NCI-H1417 (cell line): ENCODE measurements at regions not wholly inside any gene's neighbourhood (a gene's known extent, or its start where the extent isn't known, plus 50 kb on each side); places are given as distances from the start of the nearest gene placed in this dataset.

Experiments
- DNase-seq, 3 experiments: peaks; one replicate each; lab custom pipeline; 2025; lab: John Stamatoyannopoulos, UW

DNA sequence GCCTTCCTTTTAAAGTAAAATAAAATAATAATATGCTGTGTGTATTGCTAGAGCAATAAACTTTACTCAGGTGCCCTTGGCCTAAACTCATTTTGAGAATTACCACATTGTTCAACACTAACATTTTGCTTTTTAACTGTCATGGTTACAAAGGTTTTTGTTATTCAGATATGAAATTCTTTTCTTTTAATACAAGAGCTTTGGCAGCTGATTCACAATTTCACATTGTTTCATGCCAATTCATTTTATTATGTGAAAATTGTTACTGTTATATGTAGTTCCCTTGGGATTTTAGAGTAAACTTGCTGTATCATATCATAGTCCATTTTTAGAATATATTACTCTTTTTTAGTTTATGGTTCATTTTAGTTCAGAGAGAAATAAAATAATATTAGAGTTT lies 65.8 kb upstream of the ZNF804A start:
- no peak for DNase-seq

DNA sequence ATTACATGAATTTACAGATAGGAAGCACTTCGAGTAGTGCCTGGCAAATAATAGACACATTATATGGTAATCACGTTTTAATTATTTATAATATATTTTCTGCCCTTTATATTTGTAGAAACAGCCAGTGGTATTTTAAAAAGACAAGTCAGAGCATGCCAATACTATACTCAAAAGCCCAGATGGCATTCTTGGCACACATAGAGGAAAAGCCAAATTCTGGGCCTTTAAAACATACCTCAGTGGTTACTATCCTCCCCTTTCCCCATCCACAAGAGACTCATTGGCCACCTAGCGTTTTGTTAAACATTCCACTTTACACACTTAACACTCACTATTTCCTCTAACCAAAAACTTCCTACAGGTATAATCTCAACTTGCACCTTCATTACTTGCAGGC lies 63.3 kb upstream of the ZNF804A start:
- DNase-seq, result no peak

DNA sequence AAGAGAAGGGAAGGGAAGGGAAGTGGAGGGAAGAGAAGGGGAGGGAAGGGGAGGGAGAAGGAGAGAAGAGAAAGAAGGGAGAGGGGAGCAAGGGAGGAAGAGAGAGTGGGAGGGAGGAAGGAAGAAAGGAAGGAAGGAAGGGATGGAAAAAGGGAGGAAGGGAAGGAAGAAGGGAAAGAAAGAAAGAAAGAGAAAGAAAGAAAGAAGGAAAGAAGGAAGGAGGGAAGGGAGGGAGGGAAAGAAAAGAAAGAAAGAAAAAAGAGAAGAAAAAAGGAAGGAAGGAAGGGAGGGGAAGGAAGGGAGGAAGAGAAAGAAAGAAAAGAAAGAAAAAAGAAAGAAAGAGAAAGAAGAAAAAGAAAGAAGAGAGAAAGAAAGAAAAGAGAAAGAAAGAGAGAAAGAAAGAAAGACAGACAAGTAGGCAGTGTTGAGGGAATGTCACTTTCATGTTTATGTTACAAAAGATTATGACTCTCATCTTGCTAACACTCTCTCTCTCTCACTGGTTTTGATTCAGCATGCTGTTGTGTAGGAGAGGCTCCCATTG lies 58.0 kb upstream of the ZNF804A start:
- DNase-seq, result no peak

DNA sequence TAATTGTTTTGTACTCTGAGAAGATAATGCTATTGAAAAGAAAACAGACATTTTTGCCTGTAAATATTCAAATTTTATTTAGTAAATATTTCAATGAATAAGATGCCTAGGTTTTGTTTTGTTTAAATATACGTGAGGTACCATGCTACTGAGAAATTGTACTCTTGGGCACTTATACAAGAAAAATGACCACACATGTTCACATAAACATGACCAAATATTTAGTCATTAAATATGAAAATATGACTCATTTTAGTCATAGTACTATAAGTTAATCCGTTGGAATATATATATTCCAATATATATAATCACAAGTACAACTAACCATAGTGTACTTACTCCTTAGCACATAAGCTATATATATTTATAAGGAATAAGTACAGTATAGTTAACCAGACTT lies 56.7 kb upstream of the ZNF804A start:
- DNase-seq, result no peak

DNA sequence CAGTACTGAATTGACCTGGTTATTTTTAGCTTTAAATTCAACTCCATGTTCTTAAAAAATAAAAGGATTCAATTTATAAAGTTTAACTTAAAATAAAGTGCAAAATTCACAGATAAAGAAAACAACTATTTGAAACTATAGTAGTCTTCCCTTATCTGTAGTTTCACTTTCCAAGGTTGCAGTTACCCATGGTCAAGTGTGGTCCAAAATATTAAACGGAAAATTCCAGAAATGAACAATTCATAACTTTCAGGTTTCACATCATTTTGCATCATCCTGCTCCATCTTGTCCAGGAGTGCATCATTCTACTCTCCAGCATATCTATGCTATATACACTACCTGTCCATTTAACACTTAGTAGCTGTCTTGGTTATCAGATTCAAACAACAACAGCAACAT lies 54.5 kb upstream of the ZNF804A start:
- DNase-seq, result no peak
